Activated T-helper 1 cell treated with anti-CD3 and anti-CD28 coated beads, Interleukin-12 subunit alpha, Interleukin-12 subunit beta, Interleukin-2, Interleukin-4 antibody, amounts not matched to agents 30 ng/mL and 10 ng/mL and 1 ng/mL, durations not matched to agents 14 hours and 24 hours and 36 hours (primary cell): ENCODE measurements at regions not wholly inside any gene's neighbourhood (a gene's known extent, or its start where the extent isn't known, plus 50 kb on each side); places are given as distances from the start of the nearest gene placed in this dataset.

Source experiments
- DNase-seq: peaks from one replicate; pipeline ENCODE4 v3.0.0; 2021; ENCODE audit warnings: low spot score
- H3K27ac Mint-ChIP-seq: one replicate; pipeline ENCODE4 v1.8.0; 2021; ENCODE audit warnings: mild to moderate bottlenecking, mixed read lengths
- H3K27me3 Mint-ChIP-seq: one replicate; pipeline ENCODE4 v1.8.0; 2022; ENCODE audit warnings: mild to moderate bottlenecking, moderate library complexity, mixed read lengths; ENCODE audit not compliant: insufficient read depth
- H3K36me3 Mint-ChIP-seq: one replicate; pipeline ENCODE4 v1.8.0; 2021; ENCODE audit warnings: low read depth, mixed read lengths
- H3K4me1 Mint-ChIP-seq: one replicate; pipeline ENCODE4 v1.8.0; 2021; ENCODE audit warnings: low read depth, mixed read lengths
- H3K4me3 Mint-ChIP-seq: one replicate; pipeline ENCODE4 v1.8.0; 2021; ENCODE audit warnings: mild to moderate bottlenecking, moderate library complexity, mixed read lengths
- H3K9me3 Mint-ChIP-seq: one replicate; pipeline ENCODE4 v1.8.0; 2021; ENCODE audit warnings: mixed read lengths
- intact Hi-C: fragments of 100-400 bp; cut with micrococcal nuclease; formaldehyde crosslinking; loops from one replicate; pipeline ENCODE4 v1.15.1; 2024

DNA sequence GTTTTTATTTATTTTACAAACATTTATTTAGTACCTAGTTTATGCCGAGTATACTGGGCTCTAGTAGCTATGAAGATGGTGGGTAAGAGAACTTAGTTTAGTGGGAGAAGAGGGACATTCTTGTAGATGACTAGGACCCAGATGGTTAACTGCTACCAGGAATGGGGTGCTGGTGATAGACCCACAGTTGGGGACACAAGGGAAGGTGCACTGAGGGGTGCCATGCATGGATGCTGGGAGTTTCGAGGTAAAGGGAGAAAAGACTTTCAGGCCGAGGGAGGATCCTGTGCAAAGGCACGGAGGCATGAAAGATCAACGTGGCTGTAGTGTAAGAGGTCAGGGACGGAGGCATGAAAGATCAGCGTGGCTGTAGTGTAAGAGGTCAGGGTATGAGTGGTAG is 204.2 kb upstream of the HABP2 start:
- H3K4me1 Mint-ChIP-seq: no peaks in the 10 kb centered on the region
- DNase-seq: no peak
- no peaks in the 10 kb centered on the region for H3K36me3 Mint-ChIP-seq
- H3K9me3 Mint-ChIP-seq: no peaks in the 10 kb centered on the region
- peaks cover 2% of the 10 kb centered on the region for H3K27me3 Mint-ChIP-seq
- no peak overlapping the region for H3K4me3 Mint-ChIP-seq
- no peak overlapping the region for H3K27ac Mint-ChIP-seq
- intact Hi-C loops: loop anchor here (1.0 kb wide), 1 partner anchor 35 kb away; no protein-coding TSS in a partner anchor

DNA sequence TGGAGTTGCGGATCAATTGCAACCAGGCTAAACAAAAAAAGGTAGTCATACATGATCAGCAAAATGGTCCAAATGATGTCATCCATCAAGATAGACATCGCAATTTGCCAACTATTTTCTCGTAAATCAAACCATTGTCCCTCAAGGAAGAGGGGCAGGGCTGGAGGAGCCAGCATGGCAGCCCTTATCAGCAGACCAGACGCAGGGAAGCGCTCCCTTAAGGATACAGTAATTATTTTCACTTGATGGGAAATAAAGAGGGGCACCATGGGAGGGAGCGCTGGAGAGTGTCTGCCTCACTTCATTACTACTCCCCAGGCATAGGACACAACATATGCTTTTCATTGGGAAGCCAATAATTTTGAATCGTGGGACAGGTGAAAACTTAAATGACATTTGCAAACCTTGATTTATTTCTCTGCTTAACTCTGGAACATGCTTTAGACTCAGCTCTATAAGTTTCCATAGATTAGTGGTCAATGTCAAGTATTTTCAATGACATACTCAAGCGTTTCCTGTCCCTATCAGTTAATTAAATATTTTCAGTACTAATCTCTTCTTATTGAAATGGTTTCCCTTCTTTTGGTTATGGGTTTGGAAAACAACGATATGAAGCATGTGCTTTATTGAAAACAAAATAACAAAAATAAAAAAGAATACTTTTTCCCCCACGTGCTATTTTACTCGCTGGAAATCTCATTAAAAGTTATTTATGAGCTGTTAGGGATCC is 202.4 kb upstream of the HABP2 start:
- intact Hi-C loops: no loop called here
- Mint-ChIP-seq H3K4me1 (no peaks in the 10 kb centered on the region), H3K36me3 (no peaks in the 10 kb centered on the region), H3K27ac (no peak overlapping the region), H3K4me3 (no peak overlapping the region), H3K27me3 (peaks cover 2% of the 10 kb centered on the region), H3K9me3 (no peaks in the 10 kb centered on the region)
- no peak for DNase-seq

DNA sequence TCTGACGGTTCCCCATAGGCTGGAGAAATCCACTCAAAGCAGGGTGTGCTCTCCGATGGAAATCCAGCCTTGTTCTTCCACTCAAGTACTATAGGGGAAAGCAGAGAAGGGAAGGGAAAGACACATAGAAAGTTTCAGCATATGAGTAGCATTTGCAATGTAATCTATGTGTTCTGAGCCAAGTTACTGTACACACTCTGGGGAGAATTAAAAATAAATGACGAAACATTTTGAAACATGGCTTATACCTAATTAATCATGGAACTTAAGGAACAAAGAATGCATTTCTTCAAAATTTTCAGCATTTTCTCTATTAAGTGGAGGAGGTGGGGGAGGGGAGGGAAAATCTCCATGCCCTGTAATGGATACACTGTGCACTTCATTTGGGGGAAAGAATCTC is 198.1 kb upstream of the HABP2 start:
- Mint-ChIP-seq H3K36me3 (no peaks in the 10 kb centered on the region), H3K4me3 (no peak overlapping the region), H3K27me3 (peaks cover 2% of the 10 kb centered on the region), H3K27ac (no peak overlapping the region), H3K4me1 (no peaks in the 10 kb centered on the region), H3K9me3 (no peaks in the 10 kb centered on the region)
- intact Hi-C loops: no loop called here
- DNase-seq: no peak

DNA sequence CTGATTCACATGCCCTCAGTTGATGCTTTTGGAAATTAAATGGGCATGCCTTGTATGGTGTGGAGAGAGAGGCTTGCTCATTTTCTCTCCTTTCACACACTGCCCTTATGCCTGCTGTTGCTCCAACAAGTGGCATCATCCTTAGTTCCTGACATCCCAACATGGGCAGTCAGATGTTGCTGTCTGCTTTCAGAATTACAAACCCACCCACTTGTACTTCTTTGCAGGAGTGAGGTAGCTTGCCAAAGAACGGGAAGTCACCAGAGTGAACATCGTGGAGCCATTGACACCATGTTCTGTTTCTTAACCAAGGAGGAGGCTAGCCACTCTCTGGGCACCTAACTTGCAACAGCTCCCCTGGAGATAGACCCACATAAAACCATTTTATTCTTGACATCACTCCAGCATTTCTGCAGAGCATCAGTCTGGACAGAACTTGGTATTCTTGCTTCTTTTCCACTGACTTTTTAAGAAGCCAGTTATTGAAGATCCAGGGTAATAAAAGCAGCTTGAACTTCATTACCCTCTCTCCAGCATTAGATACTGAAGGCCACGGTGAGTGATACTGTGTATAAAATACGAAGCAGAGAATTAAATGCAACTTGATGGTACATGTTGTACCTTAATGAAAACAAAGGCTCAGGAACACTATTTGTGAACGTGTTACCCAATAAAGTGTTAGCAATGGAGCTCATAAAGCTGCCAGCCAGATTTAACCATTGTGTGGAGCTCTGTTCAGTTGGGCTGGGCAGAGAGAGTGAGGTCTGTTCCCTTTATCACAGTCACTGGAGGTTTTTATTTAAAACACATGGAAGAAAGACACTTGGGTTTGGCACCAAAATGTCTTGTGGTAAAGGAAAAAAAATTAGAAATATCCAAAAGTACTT is 195.8 kb upstream of the HABP2 start:
- Mint-ChIP-seq H3K27ac (no peak overlapping the region), H3K4me3 (no peak overlapping the region), H3K36me3 (no peaks in the 10 kb centered on the region), H3K27me3 (peaks cover 1% of the 10 kb centered on the region), H3K9me3 (no peaks in the 10 kb centered on the region), H3K4me1 (no peaks in the 10 kb centered on the region)
- no peak for DNase-seq
- intact Hi-C loops: no loop called here

DNA sequence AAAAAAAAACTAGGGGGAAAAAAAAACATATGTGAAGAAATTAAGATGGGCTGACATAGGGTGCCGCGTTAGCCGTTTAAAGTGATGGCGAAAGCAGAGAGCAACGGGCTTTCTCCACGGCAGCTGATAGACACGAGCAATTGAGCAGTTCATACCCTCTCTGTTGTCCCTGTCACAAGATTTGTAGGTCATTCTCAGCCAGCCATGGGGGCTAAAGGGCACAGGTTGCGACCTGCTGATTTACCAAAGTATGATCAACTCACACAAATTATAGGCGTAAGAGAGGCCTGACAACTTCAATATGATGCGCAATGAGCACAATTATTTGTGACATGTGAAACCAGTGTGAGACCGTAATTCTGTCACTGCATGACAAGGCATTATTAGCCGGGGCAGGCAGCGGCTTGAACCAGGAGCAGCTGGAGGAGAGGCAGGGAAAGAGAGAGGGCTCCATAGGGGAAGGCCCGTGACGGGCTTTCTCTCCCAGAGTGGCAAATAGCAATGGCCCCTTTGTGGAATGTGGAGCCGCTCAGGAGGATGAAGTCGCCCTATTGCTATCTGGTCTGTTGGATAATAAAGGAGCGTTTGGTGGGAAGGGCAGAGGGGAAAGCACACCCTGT is 195.1 kb upstream of the HABP2 start:
- H3K4me1 Mint-ChIP-seq: no peaks in the 10 kb centered on the region
- no peak for DNase-seq
- no peak overlapping the region for H3K4me3 Mint-ChIP-seq
- intact Hi-C loops: no loop called here
- peaks cover 3% of the 10 kb centered on the region for H3K27me3 Mint-ChIP-seq
- H3K27ac Mint-ChIP-seq: no peak overlapping the region
- no peaks in the 10 kb centered on the region for H3K36me3 Mint-ChIP-seq
- H3K9me3 Mint-ChIP-seq: no peaks in the 10 kb centered on the region

DNA sequence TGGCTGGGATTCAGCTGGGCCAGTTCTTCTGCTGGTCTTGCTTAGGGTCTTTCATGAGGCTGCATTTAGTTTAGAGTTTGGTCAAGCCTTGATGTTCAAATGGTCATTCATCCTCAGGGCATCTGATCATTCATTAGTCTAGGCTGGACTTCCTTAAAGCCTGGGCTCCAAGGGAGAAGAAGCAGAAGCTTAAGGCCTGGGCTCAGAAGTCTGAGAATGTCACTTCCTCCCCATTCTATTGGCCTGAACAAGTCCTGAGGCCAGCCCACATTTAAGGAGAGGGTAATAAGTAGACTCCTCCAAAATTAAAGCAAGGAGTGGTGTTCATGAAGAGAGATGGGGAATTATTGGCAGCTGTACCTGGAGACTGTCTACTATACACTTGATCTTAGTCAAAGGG is 193.2 kb upstream of the HABP2 start:
- no peak overlapping the region for H3K27ac Mint-ChIP-seq
- H3K36me3 Mint-ChIP-seq: no peaks in the 10 kb centered on the region
- intact Hi-C loops: no loop called here
- no peak overlapping the region for H3K4me3 Mint-ChIP-seq
- H3K4me1 Mint-ChIP-seq: no peaks in the 10 kb centered on the region
- H3K27me3 Mint-ChIP-seq: peaks cover 3% of the 10 kb centered on the region
- peaks cover 2% of the 10 kb centered on the region for H3K9me3 Mint-ChIP-seq
- no peak for DNase-seq

DNA sequence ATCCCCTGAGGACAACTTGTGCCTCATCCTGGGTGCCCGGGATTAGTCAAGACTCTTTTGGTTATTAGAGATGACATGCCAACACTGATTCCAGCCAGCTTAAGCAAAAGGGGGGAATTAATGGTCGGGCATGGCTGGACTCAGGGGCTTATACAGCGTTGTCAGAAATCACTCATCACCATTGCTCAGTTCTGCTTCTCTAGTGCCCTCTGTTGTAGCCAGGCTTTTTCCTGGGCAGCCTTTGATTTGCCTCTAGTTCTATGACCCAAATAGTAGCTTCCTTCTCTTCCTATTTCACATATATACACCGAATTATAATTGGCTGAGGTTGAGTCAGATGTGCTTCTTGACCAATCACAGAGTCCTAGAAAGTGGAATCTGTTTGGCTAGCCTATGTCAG is 192.0 kb upstream of the HABP2 start:
- H3K36me3 Mint-ChIP-seq: no peaks in the 10 kb centered on the region
- H3K4me1 Mint-ChIP-seq: no peaks in the 10 kb centered on the region
- H3K9me3 Mint-ChIP-seq: peaks cover 8% of the 10 kb centered on the region
- DNase-seq: no peak
- no peak overlapping the region for H3K27ac Mint-ChIP-seq
- no peak overlapping the region for H3K4me3 Mint-ChIP-seq
- intact Hi-C loops: no loop called here
- H3K27me3 Mint-ChIP-seq: peaks cover 3% of the 10 kb centered on the region

DNA sequence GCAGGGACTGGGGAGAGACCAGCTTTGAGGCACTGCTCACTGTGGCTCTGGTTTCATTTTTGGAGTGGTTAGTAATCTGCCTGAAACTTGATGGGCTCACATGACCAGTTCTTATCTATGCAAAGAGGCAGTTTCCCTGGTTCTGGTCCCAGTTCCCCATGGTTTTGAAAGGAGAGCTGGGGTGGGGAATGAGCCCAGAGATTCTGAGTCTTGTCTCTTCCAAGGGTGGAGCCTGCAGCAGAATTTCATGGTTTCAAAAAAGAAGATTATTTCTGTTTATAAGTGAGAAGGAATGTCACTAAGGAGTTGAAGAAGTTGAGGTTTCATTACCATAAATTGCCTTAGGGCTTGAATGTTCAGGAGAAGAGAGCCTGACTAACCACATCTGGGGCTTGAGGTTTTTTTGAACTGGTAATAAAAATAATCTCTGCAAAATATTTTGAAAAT is 190.2 kb upstream of the HABP2 start:
- H3K27ac Mint-ChIP-seq: no peak overlapping the region
- no peak overlapping the region for H3K4me3 Mint-ChIP-seq
- intact Hi-C loops: no loop called here
- H3K4me1 Mint-ChIP-seq: no peaks in the 10 kb centered on the region
- H3K9me3 Mint-ChIP-seq: peaks cover 15% of the 10 kb centered on the region
- H3K36me3 Mint-ChIP-seq: no peaks in the 10 kb centered on the region
- peaks cover 5% of the 10 kb centered on the region for H3K27me3 Mint-ChIP-seq
- DNase-seq: no peak

DNA sequence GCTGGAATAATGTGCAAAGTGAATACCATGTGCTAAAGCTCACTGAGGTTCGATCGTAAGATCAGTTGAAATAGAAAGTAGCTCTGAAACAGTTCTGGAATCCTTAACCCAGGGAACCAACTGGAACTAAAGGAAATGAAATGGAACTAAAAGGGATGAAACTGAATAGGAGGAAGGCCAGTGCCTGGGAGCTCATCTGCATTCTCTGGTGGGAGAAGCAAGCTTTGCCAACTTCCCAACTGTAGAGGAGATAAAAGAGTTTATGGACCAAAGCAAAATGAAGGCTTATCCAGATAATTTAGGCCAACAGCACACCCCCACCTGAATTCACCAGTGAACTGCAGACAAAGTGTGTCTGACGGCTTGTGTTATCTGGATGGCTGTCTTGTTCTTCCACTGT is 188.6 kb upstream of the HABP2 start:
- DNase-seq: no peak
- intact Hi-C loops: no loop called here
- Mint-ChIP-seq H3K4me3 (no peak overlapping the region), H3K4me1 (no peaks in the 10 kb centered on the region), H3K27me3 (peaks cover 5% of the 10 kb centered on the region), H3K9me3 (peaks cover 15% of the 10 kb centered on the region), H3K36me3 (no peaks in the 10 kb centered on the region), H3K27ac (no peak overlapping the region)

DNA sequence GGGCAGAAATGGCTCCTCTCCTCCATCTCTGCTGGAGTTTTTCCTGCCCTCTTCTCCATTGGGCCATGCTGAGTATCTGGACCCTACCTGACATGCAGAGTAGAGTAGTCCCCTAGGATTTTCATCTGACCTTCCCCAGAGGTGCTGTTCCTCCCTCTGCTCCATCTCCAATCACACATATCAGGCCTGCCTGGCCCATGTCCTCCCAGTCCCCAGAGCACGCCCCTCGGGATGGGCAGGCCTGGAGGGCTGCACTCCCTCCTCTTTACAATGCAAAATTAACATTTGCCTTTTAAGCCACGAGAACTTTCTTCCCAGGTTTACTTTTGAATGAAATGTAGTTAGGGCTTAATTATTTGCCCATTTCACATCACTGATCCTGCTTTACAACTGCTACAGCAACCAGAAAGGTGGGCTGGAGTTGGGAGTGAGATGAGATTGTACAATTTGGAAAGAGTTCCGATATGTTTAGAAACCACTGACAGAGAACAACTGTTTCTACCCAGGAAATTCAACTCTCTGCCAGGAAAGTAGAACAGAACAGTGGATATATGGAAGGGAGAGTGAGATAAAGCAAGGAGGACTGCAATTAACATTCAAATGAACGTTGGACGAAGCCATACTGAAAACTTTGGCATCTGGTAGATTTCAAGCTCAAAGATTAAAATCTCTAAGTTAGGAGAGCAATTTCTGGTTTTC is 184.0 kb upstream of the HABP2 start:
- peaks cover 3% of the 10 kb centered on the region for H3K27me3 Mint-ChIP-seq

DNA sequence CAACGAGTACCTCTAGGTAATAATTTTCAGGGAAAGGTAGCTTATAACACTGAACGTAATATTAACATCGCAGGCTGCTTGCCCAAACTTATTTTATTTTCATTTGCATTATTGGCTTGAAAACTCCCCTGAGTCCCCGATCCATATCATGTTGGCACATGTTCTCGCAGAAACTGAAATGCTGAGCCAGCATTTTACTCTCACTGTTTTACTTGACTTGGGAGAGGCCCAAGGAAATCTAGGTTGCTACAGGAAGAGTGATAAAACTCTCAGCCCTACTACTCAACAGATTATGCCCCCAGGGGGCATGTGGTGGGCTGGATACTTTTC is 183.5 kb upstream of the HABP2 start:
- intact Hi-C loops: no loop called here
- Mint-ChIP-seq H3K9me3 (peaks cover 15% of the 10 kb centered on the region), H3K4me1 (no peaks in the 10 kb centered on the region)

More for the DNA sequence above, 184.0 kb upstream of the HABP2 start:
- Mint-ChIP-seq H3K4me1 (no peaks in the 10 kb centered on the region), H3K9me3 (peaks cover 15% of the 10 kb centered on the region), H3K27ac (no peak overlapping the region), H3K4me3 (no peak overlapping the region), H3K36me3 (no peaks in the 10 kb centered on the region)
- intact Hi-C loops: no loop called here
- no peak for DNase-seq

DNA sequence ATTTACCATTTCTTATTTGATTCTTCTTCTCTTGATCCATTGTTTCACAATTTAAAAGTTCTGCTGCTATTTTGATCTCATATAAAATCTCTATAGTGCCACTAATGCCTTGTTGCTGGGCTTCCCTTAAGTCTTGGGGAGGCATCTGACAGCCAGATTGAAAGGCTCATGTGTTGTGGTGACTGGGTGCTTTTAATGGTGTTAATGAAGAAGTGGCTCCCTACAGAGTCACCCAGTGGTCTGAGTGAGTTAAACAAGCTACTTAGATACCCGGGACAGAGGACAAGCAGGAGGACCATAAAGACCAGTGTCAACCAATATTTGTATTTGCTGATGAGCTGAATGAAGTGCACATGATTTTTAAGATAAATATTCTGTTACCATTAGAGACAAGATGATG is 176.4 kb upstream of the HABP2 start:
- H3K27ac Mint-ChIP-seq: no peak overlapping the region
- H3K4me1 Mint-ChIP-seq: peaks cover 1% of the 10 kb centered on the region
- no peaks in the 10 kb centered on the region for H3K36me3 Mint-ChIP-seq
- peaks cover 10% of the 10 kb centered on the region for H3K27me3 Mint-ChIP-seq
- intact Hi-C loops: no loop called here
- no peaks in the 10 kb centered on the region for H3K9me3 Mint-ChIP-seq
- no peak for DNase-seq
- H3K4me3 Mint-ChIP-seq: no peak overlapping the region

More for the DNA sequence above, 183.5 kb upstream of the HABP2 start:
- H3K27ac Mint-ChIP-seq: no peak overlapping the region
- no peak for DNase-seq
- no peak overlapping the region for H3K4me3 Mint-ChIP-seq
- H3K36me3 Mint-ChIP-seq: no peaks in the 10 kb centered on the region
- peaks cover 3% of the 10 kb centered on the region for H3K27me3 Mint-ChIP-seq
